Dedifferentiated amniotic fluid mesenchymal stem cell (primary cell): ENCODE measurements at regions not wholly inside any gene's neighbourhood (a gene's known extent, or its start where the extent isn't known, plus 50 kb on each side); places are given as distances from the start of the nearest gene placed in this dataset.

Source experiments
- DNase-seq: peaks from one replicate; pipeline ENCODE4 v3.0.0-alpha.2; 2016; ENCODE audit errors: extremely low spot score

- peak; percentile 90 for DNase-seq
Measured at GRCh38 chr13:44212633-44213396, 160.8 kb upstream of the SERP2 start.

GRCh38 chr13:44218501-44219240, 155.0 kb upstream of the SERP2 start:
- DNase-seq = no peak

GRCh38 chr13:44219577-44220548, 153.8 kb upstream of the SERP2 start:
- DNase-seq = peak; percentile 38

- no peak for DNase-seq
Measured at GRCh38 chr13:44220948-44221347, 152.7 kb upstream of the SERP2 start.

GRCh38 chr13:44221657-44222056, 152.0 kb upstream of the SERP2 start:
- no peak for DNase-seq

- no peak for DNase-seq
Measured at GRCh38 chr13:44223770-44224444, 149.7 kb upstream of the SERP2 start.

GRCh38 chr13:44224450-44225149, 149.0 kb upstream of the SERP2 start:
- DNase-seq = no peak

GRCh38 chr13:44229371-44230030, 144.1 kb upstream of the SERP2 start:
- DNase-seq = no peak

- DNase-seq = no peak
Measured at GRCh38 chr13:44230071-44230470, 143.6 kb upstream of the SERP2 start.

DNA sequence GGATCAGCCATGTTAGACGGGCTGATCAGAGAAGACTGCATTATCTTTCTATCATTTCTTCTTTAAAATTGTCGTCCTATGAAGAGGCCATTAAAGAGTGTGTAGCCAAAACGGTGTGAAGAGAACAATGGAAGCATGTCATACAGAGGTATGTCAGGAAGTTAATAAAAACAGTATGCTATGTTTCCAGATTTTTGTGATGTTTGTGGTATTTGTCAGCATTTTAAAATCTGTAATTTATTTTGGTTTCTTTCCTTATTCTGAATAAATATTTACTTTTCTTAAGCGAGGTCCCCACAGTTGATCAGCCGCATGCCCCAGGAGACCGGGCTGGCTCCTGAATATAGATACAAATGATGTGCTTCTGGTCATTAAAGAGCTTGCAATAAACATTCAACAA, 142.9 kb upstream of the SERP2 start:
- DNase-seq = no peak

DNA sequence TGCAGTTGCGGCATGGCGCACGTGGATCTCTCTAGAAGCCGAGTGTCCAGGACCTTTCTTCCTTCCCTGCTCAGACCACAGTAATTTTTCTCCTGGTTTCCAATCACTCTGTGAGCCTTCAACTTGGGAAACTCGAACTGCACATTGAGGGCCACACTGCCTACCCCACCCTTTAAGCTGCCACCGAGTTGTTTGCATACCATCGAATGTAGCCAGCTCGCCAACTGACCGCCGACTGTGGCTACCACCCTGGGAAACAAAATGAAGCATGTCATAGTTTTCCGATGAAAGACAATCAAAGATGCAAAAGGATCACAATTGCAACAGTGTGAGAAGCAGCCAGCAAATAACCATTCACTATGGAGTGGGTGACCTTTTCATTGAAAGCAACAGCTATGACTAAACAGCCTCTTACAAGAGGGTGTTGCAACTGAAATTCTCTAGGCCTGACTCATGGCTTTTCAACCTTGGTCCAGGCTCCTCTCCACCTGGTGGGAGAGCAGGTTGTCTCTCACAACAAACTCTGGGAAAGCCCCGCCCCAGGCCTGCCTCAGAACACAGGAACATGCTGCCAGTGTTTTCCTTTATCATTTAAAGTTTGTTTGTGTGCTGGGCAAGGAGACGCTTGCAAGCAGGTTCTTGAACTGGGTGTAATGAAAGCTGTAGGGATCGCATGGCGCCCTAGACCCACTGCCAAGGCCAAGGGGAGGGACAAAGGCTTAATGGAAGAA, 141.7 kb upstream of the SERP2 start:
- peak; percentile 82 for DNase-seq

DNA sequence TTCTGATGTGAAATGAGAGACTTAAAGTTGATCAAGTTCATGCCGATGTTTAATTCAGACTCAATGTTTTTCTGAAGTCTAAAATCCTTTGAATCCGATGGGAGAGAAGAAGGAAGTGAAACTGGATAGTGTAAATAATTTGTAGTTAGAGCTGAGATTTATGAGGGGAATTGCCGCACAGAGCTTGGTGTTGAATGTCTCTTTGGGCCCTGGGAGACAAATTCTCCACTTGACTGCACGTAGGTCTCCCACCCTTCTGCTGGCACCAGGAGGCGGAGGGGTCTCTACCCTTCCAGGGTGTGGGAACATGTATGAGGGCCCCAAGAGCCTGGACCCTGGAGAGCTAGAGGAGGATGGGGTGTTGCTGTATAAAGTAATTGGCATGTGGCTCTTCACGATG, 140.8 kb upstream of the SERP2 start:
- DNase-seq = no peak

- no peak for DNase-seq
Measured at GRCh38 chr13:44234566-44234965, 139.1 kb upstream of the SERP2 start.

GRCh38 chr13:44236370-44236769, 137.3 kb upstream of the SERP2 start:
- DNase-seq = no peak

- DNase-seq = no peak
Measured at GRCh38 chr13:44236801-44237207, 136.8 kb upstream of the SERP2 start.

DNA sequence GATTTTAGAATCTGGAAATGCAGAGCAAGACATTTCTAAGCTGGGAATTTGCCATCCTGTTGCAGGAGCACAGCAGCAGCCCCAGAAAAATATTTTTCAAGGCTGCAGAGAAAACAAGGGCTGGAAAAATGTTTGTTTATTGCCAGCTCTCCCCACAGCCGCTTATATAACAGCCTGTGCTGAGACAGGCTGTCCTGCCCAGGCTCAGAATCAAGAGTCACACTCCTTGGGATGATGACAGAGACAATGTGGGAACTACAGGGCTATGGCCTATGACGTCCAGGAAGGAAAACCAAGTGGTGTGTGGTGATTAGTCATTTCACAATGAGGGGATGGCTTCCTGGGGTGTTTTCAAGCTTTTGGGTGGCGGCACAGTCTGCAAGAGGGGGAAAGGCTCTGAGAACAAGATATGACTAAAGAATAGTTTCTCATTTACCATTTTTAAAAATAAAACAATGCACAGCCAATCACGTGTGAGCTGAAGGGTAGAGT, 136.3 kb upstream of the SERP2 start:
- DNase-seq = peak; percentile 88

DNA sequence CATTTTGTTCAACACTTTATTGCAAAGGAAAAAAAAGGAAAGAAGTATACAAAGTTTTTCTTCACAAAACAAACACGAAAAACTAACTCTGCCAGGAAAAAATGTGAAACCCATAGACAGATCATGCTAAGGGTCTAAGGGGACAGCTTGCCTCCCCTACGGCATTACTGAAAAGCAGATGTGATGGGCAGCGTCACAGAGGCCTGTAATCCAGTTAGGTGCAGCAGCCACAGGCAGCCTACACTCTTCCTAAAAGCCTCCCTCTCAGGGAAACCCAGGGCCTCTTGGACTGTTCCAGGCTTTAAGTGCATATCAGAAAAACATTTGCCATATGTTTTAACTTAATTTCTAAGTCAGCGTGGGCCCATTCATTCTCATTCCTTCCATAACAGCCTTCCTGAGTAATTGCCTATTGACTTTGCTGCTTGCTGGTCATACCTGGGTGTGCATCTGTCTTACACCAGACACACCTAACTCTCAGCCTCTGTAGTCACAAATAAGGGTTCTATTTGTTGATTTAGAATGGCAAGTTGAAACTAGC, 135.7 kb upstream of the SERP2 start:
- peak; percentile 89 for DNase-seq

GRCh38 chr13:44240611-44241145, 132.9 kb upstream of the SERP2 start:
- no peak for DNase-seq

- no peak for DNase-seq
Measured at GRCh38 chr13:44241638-44242037, 132.0 kb upstream of the SERP2 start.
